ENCODE measurements at regions not wholly inside any gene's neighbourhood (a gene's known extent, or its start where the extent isn't known, plus 50 kb on each side); places are given as distances from the start of the nearest gene placed in this dataset.

DNA sequence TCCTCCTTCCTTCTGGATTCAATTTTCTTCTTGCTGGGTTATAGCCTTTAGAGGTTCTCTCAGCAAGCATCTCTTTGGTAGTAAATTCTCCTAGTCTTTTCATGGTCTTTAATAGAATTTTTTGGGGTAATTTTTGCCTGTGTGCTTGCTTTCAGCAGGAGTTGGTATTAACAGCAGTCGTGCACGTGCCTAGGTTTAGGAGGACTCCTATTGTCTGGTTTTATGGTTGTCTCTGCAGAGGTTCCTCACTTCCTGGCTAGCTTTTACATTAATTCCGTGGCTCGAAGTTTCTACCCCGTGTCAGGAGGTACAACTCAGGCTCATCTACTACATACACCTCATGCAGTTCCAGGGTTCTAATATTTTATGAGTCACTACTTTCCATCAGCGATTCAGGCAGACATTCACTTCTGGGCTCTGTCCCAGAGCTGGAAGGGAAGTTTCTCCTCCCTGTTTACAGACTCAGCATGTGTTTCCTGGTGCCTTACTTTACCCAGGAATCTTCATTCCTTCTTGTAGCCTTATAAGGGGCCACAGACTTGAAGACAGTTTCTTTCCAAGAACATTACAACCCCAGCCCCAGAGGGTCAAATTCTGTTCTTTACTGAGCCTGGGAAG, 643.6 kb downstream of the HS3ST4 start:
- no peaks in the 10 kb centered on the region for H3K79me2 ChIP-seq (ENCODE audit: insufficient read depth, low read length)
- no peak overlapping the region for H3K27ac ChIP-seq (ENCODE audit: low read depth, low read length, poor library complexity, severe bottlenecking)
- H3F3A ChIP-seq (ENCODE audit: insufficient read depth, low read length): no peaks in the 10 kb centered on the region
- H4K20me1 ChIP-seq (ENCODE audit: insufficient read depth, low read length): no peaks in the 10 kb centered on the region
- H3K4me1 ChIP-seq (ENCODE audit: insufficient read depth, low read length, severe bottlenecking): no peaks in the 10 kb centered on the region
- no peak overlapping the region for H2AFZ ChIP-seq (ENCODE audit: low read length)
- H3K4me2 ChIP-seq (ENCODE audit: low read length): no peak overlapping the region
- no peak for TF ChIP-seq EZH2 (IDR thresholded peaks at IDR 0.05; ENCODE audit: borderline replicate concordance, low read length)
- TF ChIP-seq, protein P1, sequence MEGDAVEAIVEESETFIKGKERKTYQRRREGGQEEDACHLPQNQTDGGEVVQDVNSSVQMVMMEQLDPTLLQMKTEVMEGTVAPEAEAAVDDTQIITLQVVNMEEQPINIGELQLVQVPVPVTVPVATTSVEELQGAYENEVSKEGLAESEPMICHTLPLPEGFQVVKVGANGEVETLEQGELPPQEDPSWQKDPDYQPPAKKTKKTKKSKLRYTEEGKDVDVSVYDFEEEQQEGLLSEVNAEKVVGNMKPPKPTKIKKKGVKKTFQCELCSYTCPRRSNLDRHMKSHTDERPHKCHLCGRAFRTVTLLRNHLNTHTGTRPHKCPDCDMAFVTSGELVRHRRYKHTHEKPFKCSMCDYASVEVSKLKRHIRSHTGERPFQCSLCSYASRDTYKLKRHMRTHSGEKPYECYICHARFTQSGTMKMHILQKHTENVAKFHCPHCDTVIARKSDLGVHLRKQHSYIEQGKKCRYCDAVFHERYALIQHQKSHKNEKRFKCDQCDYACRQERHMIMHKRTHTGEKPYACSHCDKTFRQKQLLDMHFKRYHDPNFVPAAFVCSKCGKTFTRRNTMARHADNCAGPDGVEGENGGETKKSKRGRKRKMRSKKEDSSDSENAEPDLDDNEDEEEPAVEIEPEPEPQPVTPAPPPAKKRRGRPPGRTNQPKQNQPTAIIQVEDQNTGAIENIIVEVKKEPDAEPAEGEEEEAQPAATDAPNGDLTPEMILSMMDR (IDR thresholded peaks at IDR 0.05; ENCODE audit: low read length): no peak
- no peak overlapping the region for H3K4me3 ChIP-seq (ENCODE audit: low read depth, low read length, poor library complexity, severe bottlenecking)
- H3K9ac ChIP-seq (ENCODE audit: low read length): no peak overlapping the region
- H3K9me2 ChIP-seq (ENCODE audit: low read depth, low read length): no peaks in the 10 kb centered on the region
- H3K9me3 ChIP-seq (ENCODE audit: low read length): no peaks in the 10 kb centered on the region
- H3K36me3 ChIP-seq (ENCODE audit: insufficient read depth, low read length): no peaks in the 10 kb centered on the region
- H3K27me3 ChIP-seq (ENCODE audit: insufficient read depth, low read length): no peaks in the 10 kb centered on the region

DNA sequence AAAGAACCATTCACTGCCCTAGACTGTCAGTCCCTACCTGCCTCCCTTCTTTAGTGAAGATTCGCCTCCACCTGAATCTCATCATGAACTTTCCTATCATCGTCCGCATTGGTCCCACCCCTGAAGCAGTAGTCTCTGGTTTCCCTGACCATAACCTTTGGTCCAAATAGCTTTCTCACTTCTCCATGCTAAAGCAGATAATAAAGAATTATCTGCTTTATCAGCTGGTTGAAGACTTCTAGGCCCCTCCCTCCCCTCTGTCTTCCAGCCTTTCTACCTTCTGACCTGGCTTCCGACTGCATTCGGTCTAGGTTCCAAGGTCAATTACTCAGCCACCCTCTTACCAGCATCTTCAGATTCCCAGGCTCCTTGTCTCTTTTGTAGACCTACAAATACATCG, 650.9 kb downstream of the HS3ST4 start:
- Histone ChIP-seq H3K4me1 (ENCODE audit: insufficient read depth, low read length, severe bottlenecking) (no peaks in the 10 kb centered on the region), H3K4me2 (ENCODE audit: low read length) (no peak overlapping the region), H3K36me3 (ENCODE audit: insufficient read depth, low read length) (no peaks in the 10 kb centered on the region), H3K9me2 (ENCODE audit: low read depth, low read length) (no peaks in the 10 kb centered on the region), H3K79me2 (ENCODE audit: insufficient read depth, low read length) (no peaks in the 10 kb centered on the region), H3K9ac (ENCODE audit: low read length) (no peak overlapping the region), H3K9me3 (ENCODE audit: low read length) (no peaks in the 10 kb centered on the region), H3K4me3 (ENCODE audit: low read depth, low read length, poor library complexity, severe bottlenecking) (no peak overlapping the region), H2AFZ (ENCODE audit: low read length) (no peak overlapping the region), H3K27me3 (ENCODE audit: insufficient read depth, low read length) (no peaks in the 10 kb centered on the region), H3F3A (ENCODE audit: insufficient read depth, low read length) (no peaks in the 10 kb centered on the region), H3K27ac (ENCODE audit: low read depth, low read length, poor library complexity, severe bottlenecking) (no peak overlapping the region), H4K20me1 (ENCODE audit: insufficient read depth, low read length) (no peaks in the 10 kb centered on the region)
- TF ChIP-seq, protein P1 (IDR thresholded peaks at IDR 0.05; ENCODE audit: low read length): no peak
- no peak for TF ChIP-seq EZH2 (IDR thresholded peaks at IDR 0.05; ENCODE audit: borderline replicate concordance, low read length)

DNA sequence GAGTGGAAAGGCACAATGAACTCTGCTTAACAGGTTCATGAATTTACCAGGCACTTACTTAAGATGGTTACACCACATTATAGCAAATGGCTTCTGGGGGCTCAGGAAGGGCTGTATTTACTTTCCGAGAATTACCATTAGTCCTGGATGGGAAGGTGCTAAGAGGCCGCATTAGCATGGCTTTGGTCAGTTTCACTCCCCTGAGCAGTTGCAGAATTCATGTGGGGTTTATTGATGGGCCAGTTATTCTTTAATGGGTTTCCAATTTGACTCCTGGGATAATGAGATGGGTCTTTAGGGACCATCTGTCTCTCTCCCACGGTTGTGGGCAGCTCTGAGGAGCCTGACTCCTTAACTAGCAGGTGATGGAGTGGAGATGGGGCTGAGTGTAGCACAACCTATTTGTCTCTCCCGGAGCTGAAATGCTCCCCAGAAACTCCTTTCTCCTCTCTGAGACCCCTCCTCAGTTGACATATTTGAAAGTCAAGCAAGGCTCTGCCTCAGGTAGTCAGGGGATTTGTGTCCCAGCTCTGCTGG, 652.5 kb downstream of the HS3ST4 start:
- Histone ChIP-seq H3K9me3 (ENCODE audit: low read length) (no peaks in the 10 kb centered on the region), H3K9me2 (ENCODE audit: low read depth, low read length) (no peaks in the 10 kb centered on the region), H3K79me2 (ENCODE audit: insufficient read depth, low read length) (no peaks in the 10 kb centered on the region), H2AFZ (ENCODE audit: low read length) (no peak overlapping the region), H3F3A (ENCODE audit: insufficient read depth, low read length) (no peaks in the 10 kb centered on the region), H4K20me1 (ENCODE audit: insufficient read depth, low read length) (no peaks in the 10 kb centered on the region), H3K4me1 (ENCODE audit: insufficient read depth, low read length, severe bottlenecking) (no peaks in the 10 kb centered on the region), H3K4me3 (ENCODE audit: low read depth, low read length, poor library complexity, severe bottlenecking) (no peak overlapping the region), H3K36me3 (ENCODE audit: insufficient read depth, low read length) (no peaks in the 10 kb centered on the region), H3K27me3 (ENCODE audit: insufficient read depth, low read length) (no peaks in the 10 kb centered on the region), H3K27ac (ENCODE audit: low read depth, low read length, poor library complexity, severe bottlenecking) (no peak overlapping the region), H3K4me2 (ENCODE audit: low read length) (no peak overlapping the region), H3K9ac (ENCODE audit: low read length) (no peak overlapping the region)
- TF ChIP-seq, protein P1 (IDR thresholded peaks at IDR 0.05; ENCODE audit: low read length): no peak
- no peak for TF ChIP-seq EZH2 (IDR thresholded peaks at IDR 0.05; ENCODE audit: borderline replicate concordance, low read length)
